ENCODE measurements at regions not wholly inside any gene's neighbourhood (a gene's known extent, or its start where the extent isn't known, plus 50 kb on each side); places are given as distances from the start of the nearest gene placed in this dataset.

DNA sequence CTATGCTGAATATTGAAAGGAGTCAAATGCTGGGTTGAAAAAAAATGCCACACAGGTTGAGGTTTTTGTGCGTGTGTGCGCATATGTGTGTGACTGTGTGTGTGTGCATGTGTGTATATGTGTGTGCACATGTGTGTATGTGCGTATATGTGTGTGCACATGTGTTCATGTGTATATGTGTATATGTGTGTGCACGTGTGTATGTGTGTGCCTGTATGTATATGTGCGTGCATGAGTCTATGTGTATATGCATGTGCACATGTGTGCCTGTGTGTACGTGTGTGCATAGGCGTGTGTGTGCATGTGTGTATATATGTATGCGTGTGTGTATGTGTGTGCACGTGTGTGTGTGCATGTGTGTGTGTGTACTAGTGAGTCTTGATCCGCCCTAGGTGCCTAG lies 655.7 kb downstream of the AACS start:
- Histone ChIP-seq H3F3A (ENCODE audit: insufficient read depth, low read depth) (no peaks in the 10 kb centered on the region), H3K4me1 (replicated peaks; ENCODE audit: insufficient read depth) (no peaks in the 10 kb centered on the region), H3K9me2 (ENCODE audit: insufficient read depth) (no peaks in the 10 kb centered on the region), H2AFZ (no peak overlapping the region), H3K9me3 (ENCODE audit: insufficient read depth, low read depth) (no peaks in the 10 kb centered on the region), H4K20me1 (ENCODE audit: insufficient read depth) (no peaks in the 10 kb centered on the region), H3K4me3 (no peak overlapping the region), H3K27me3 (ENCODE audit: insufficient read depth, low read depth) (no peaks in the 10 kb centered on the region), H3K36me3 (ENCODE audit: low read depth) (no peaks in the 10 kb centered on the region), H3K79me2 (ENCODE audit: low read depth) (no peaks in the 10 kb centered on the region), H3K4me2 (no peak overlapping the region), H3K27ac (no peak overlapping the region)
- no TSS peak for BruUV-seq (replicated peaks)
- no peak for DNase-seq
- intact Hi-C loops (cut with micrococcal nuclease; ENCODE audit: unreplicated experiment) = no loop called here
- POLR2A ChIA-PET (ENCODE audit: unreplicated experiment) = no interaction called here
- CTCF ChIA-PET = no interaction called here
- TF ChIP-seq CTCF (conservative IDR thresholded peaks at IDR 0.05) = no peak
- no peak for TF ChIP-seq EZH2 (IDR thresholded peaks at IDR 0.05; ENCODE audit: low read depth)

DNA sequence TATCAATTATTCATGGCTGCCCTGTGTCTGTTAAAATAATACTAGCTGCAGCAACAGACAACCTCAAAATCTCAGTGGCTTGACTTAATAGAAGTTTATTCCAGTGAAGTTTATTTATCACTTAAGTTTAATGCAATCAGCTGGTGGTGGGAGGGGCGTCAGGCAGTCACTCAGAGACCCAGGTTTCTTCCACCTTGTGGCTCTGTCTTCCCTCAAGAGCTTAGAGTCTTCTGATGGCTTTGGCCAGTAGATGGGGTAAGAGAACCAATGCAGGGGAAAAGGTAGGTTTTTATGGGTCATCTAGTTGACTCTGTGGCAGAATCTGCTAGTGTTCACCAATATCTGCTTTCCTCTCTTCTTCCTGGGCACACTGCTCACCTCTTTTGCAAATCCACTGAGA lies 668.9 kb downstream of the AACS start:
- no peak for DNase-seq
- Histone ChIP-seq H3K27me3 (ENCODE audit: insufficient read depth, low read depth) (no peaks in the 10 kb centered on the region), H3F3A (ENCODE audit: insufficient read depth, low read depth) (no peaks in the 10 kb centered on the region), H4K20me1 (ENCODE audit: insufficient read depth) (no peaks in the 10 kb centered on the region), H3K79me2 (ENCODE audit: low read depth) (no peaks in the 10 kb centered on the region), H3K4me2 (no peak overlapping the region), H3K9me2 (ENCODE audit: insufficient read depth) (no peaks in the 10 kb centered on the region), H3K36me3 (ENCODE audit: low read depth) (no peaks in the 10 kb centered on the region), H2AFZ (no peak overlapping the region), H3K9me3 (ENCODE audit: insufficient read depth, low read depth) (no peaks in the 10 kb centered on the region), H3K4me1 (replicated peaks; ENCODE audit: insufficient read depth) (no peaks in the 10 kb centered on the region), H3K27ac (no peak overlapping the region), H3K4me3 (no peak overlapping the region)
- TF ChIP-seq CTCF (conservative IDR thresholded peaks at IDR 0.05) (no peak), EZH2 (IDR thresholded peaks at IDR 0.05; ENCODE audit: low read depth) (no peak)
- no TSS peak for BruUV-seq (replicated peaks)
- CTCF ChIA-PET = no interaction called here
- intact Hi-C loops (cut with micrococcal nuclease; ENCODE audit: unreplicated experiment) = no loop called here
- POLR2A ChIA-PET (ENCODE audit: unreplicated experiment) = no interaction called here

DNA sequence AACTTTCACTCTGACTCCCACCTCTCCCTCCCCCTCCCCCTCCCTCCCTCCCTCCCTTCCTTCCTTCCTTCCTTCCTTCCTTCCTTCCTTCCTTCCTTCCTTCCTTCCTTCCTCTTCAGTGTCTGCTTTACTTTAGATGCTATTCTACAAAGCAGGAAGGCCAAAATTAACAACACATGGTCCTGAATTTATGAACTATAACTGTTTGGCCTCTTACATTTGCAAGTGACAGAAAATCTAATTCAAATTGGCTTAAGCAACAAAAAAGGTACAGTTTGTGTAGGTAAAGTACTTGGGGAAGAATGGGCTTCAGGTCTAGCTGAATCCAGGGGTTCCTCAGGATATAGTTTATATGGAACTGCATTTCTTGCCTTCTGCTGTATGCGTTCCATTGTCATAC lies 673.0 kb downstream of the AACS start:
- no peaks in the 10 kb centered on the region for H4K20me1 ChIP-seq (ENCODE audit: insufficient read depth)
- no peaks in the 10 kb centered on the region for H3K9me3 ChIP-seq (ENCODE audit: insufficient read depth, low read depth)
- intact Hi-C loops (cut with micrococcal nuclease; ENCODE audit: unreplicated experiment) = no loop called here
- H3K4me1 ChIP-seq (replicated peaks; ENCODE audit: insufficient read depth) = no peaks in the 10 kb centered on the region
- no peaks in the 10 kb centered on the region for H3F3A ChIP-seq (ENCODE audit: insufficient read depth, low read depth)
- H3K79me2 ChIP-seq (ENCODE audit: low read depth) = no peaks in the 10 kb centered on the region
- no peak overlapping the region for H3K4me3 ChIP-seq
- no TSS peak for BruUV-seq (replicated peaks)
- POLR2A ChIA-PET (ENCODE audit: unreplicated experiment) = no interaction called here
- H3K27me3 ChIP-seq (ENCODE audit: insufficient read depth, low read depth) = no peaks in the 10 kb centered on the region
- no peak for DNase-seq
- no peak overlapping the region for H2AFZ ChIP-seq
- CTCF ChIA-PET = no interaction called here
- H3K4me2 ChIP-seq = no peak overlapping the region
- H3K27ac ChIP-seq = no peak overlapping the region
- no peaks in the 10 kb centered on the region for H3K36me3 ChIP-seq (ENCODE audit: low read depth)
- TF ChIP-seq CTCF (conservative IDR thresholded peaks at IDR 0.05) (no peak), EZH2 (IDR thresholded peaks at IDR 0.05; ENCODE audit: low read depth) (no peak)
- H3K9me2 ChIP-seq (ENCODE audit: insufficient read depth) = no peaks in the 10 kb centered on the region
